PFSK-1 (cell line): ENCODE measurements at regions not wholly inside any gene's neighbourhood (a gene's known extent, or its start where the extent isn't known, plus 50 kb on each side); places are given as distances from the start of the nearest gene placed in this dataset.

Experiments
- POLR2AphosphoS5 ChIP-seq: IDR thresholded peaks from 2 replicates; pipeline ENCODE4 v1.6.1; 2012; ENCODE audit warnings: low read depth, mild to moderate bottlenecking, control low read depth, low read length, moderate library complexity
- REST ChIP-seq, 2 experiments: IDR thresholded peaks; 2 replicates each; pipeline versions ENCODE4 v1.6.1 to v1.8.0; 2011 to 2012; ENCODE audit warnings: low read depth in 2 of 2, low read length in 2 of 2, control low read depth in 1 of 2, inconsistent platforms in 1 of 2, mild to moderate bottlenecking in 1 of 2, moderate library complexity in 1 of 2; ENCODE audit not compliant: insufficient read depth in 1 of 2
- SIN3A ChIP-seq: IDR thresholded peaks from 2 replicates; pipeline ENCODE4 v1.6.1; 2012; ENCODE audit warnings: mild to moderate bottlenecking, low read length, moderate library complexity, borderline replicate concordance; ENCODE audit not compliant: insufficient read depth

- TF ChIP-seq POLR2AphosphoS5 (no peak), REST (IDR thresholded peaks at IDR 0.05; ENCODE audit: insufficient read depth in 1 of 2, low read depth in 2 of 2, low read length in 2 of 2) (no peak), SIN3A (no peak)
Observed at GRCh38 chr7:4460597-4460996, 221.5 kb upstream of the FOXK1 start.
